Effector memory CD8-positive, alpha-beta T cell (primary cell): ENCODE measurements at regions not wholly inside any gene's neighbourhood (a gene's known extent, or its start where the extent isn't known, plus 50 kb on each side); places are given as distances from the start of the nearest gene placed in this dataset.

Experiments
- ATAC-seq: fragments of 150-1000 bp; cut with Tn5 transposase; replicated peaks from 2 replicates; pipeline ENCODE4 v1.10.0; 2021; ENCODE audit warnings: mild to moderate bottlenecking, moderate library complexity
- DNase-seq, 3 experiments: peaks; one replicate each; pipeline ENCODE4 v3.0.0; 2021
- H3K27ac Mint-ChIP-seq, 2 donors: one replicate each; pipeline ENCODE4 v1.8.0; 2022; ENCODE audit warnings: mild to moderate bottlenecking in 2 of 2, mixed read lengths in 2 of 2, moderate library complexity in 2 of 2
- H3K27me3 Mint-ChIP-seq, 2 donors: one replicate each; pipeline ENCODE4 v1.8.0; 2022; ENCODE audit warnings: mixed read lengths in 2 of 2
- H3K36me3 Mint-ChIP-seq: one replicate; pipeline ENCODE4 v1.8.0; 2022; ENCODE audit warnings: mild to moderate bottlenecking, moderate library complexity, mixed read lengths; ENCODE audit not compliant: insufficient read depth
- H3K4me1 Mint-ChIP-seq, 2 donors: one replicate each; pipeline ENCODE4 v1.8.0; 2022; ENCODE audit warnings: low read depth in 2 of 2, mixed read lengths in 2 of 2
- H3K4me3 Mint-ChIP-seq, 2 donors: one replicate each; pipeline ENCODE4 v1.8.0; 2022; ENCODE audit warnings: mild to moderate bottlenecking in 2 of 2, mixed read lengths in 2 of 2, moderate library complexity in 2 of 2
- H3K9me3 Mint-ChIP-seq, 2 donors: one replicate each; pipeline ENCODE4 v1.8.0; 2022; ENCODE audit warnings: mixed read lengths in 2 of 2

- ATAC-seq, result no peak
- no peaks in the 10 kb centered on the region for H3K4me1 Mint-ChIP-seq
- peaks cover 7 to 13% of the 10 kb centered on the region in 2 donors for H3K9me3 Mint-ChIP-seq
- peaks cover 3% of the 10 kb centered on the region for H3K36me3 Mint-ChIP-seq
- DNase-seq, result no peak
- no peaks in the 10 kb centered on the region for H3K27me3 Mint-ChIP-seq
- no peak overlapping the region for H3K4me3 Mint-ChIP-seq
- H3K27ac Mint-ChIP-seq, result no peak overlapping the region
Measured at GRCh38 chr5:29587832-29588231, 1605.7 kb upstream of the CDH6 start.

- no peaks in the 10 kb centered on the region for H3K27me3 Mint-ChIP-seq
- ATAC-seq (no peak), DNase-seq (no peak)
- H3K4me3 Mint-ChIP-seq, result no peak overlapping the region
- H3K27ac Mint-ChIP-seq, result no peak overlapping the region
- no peaks in the 10 kb centered on the region for H3K36me3 Mint-ChIP-seq
- peaks cover 8 to 12% of the 10 kb centered on the region in 2 donors for H3K9me3 Mint-ChIP-seq
- H3K4me1 Mint-ChIP-seq, result no peaks in the 10 kb centered on the region
Measured at GRCh38 chr5:29568028-29568427, 1625.5 kb upstream of the CDH6 start.

GRCh38 chr5:29561564-29561963 lies 1631.9 kb upstream of the CDH6 start:
- Mint-ChIP-seq H3K36me3 (no peaks in the 10 kb centered on the region), H3K4me3 (no peak overlapping the region), H3K9me3 (peaks cover 0 to 4% of the 10 kb centered on the region in 2 donors), H3K27me3 (no peaks in the 10 kb centered on the region), H3K4me1 (no peaks in the 10 kb centered on the region), H3K27ac (no peak overlapping the region)
- ATAC-seq, result no peak
- no peak for DNase-seq

GRCh38 chr5:29550523-29550922 lies 1643.0 kb upstream of the CDH6 start:
- no peak for ATAC-seq
- Mint-ChIP-seq H3K27me3 (no peaks in the 10 kb centered on the region), H3K36me3 (no peaks in the 10 kb centered on the region), H3K9me3 (peaks cover 13 to 14% of the 10 kb centered on the region in 2 donors), H3K4me1 (no peaks in the 10 kb centered on the region), H3K4me3 (no peak overlapping the region), H3K27ac (no peak overlapping the region)
- DNase-seq, result no peak

- no peaks in the 10 kb centered on the region for H3K36me3 Mint-ChIP-seq
- DNase-seq (no peak), ATAC-seq (no peak)
- no peak overlapping the region for H3K27ac Mint-ChIP-seq
- no peaks in the 10 kb centered on the region for H3K4me1 Mint-ChIP-seq
- H3K4me3 Mint-ChIP-seq, result no peak overlapping the region
- H3K27me3 Mint-ChIP-seq, result no peaks in the 10 kb centered on the region
- H3K9me3 Mint-ChIP-seq, result peaks cover 14 to 16% of the 10 kb centered on the region in 2 donors
Measured at GRCh38 chr5:29548262-29548661, 1645.2 kb upstream of the CDH6 start.

- no peak overlapping the region for H3K4me3 Mint-ChIP-seq
- ATAC-seq (no peak), DNase-seq (no peak)
- H3K27me3 Mint-ChIP-seq, result no peaks in the 10 kb centered on the region
- H3K9me3 Mint-ChIP-seq, result peaks cover 13 to 14% of the 10 kb centered on the region in 2 donors
- H3K27ac Mint-ChIP-seq, result no peak overlapping the region
- no peaks in the 10 kb centered on the region for H3K4me1 Mint-ChIP-seq
- H3K36me3 Mint-ChIP-seq, result no peaks in the 10 kb centered on the region
Measured at GRCh38 chr5:29547236-29547865, 1646.1 kb upstream of the CDH6 start.

GRCh38 chr5:29543501-29543900 lies 1650.0 kb upstream of the CDH6 start:
- Mint-ChIP-seq H3K4me1 (no peaks in the 10 kb centered on the region), H3K9me3 (peaks cover 15 to 23% of the 10 kb centered on the region in 2 donors), H3K4me3 (no peak overlapping the region), H3K36me3 (no peaks in the 10 kb centered on the region), H3K27me3 (no peaks in the 10 kb centered on the region), H3K27ac (no peak overlapping the region)
- no peak for ATAC-seq
- no peak for DNase-seq

GRCh38 chr5:29524227-29524626 lies 1669.3 kb upstream of the CDH6 start:
- Mint-ChIP-seq H3K4me3 (no peak overlapping the region), H3K9me3 (peaks cover 2 to 11% of the 10 kb centered on the region in 2 donors), H3K27me3 (no peaks in the 10 kb centered on the region), H3K4me1 (no peaks in the 10 kb centered on the region), H3K36me3 (no peaks in the 10 kb centered on the region), H3K27ac (no peak overlapping the region)
- ATAC-seq (no peak), DNase-seq (no peak)

GRCh38 chr5:29518176-29518575 lies 1675.3 kb upstream of the CDH6 start:
- no peak overlapping the region for H3K27ac Mint-ChIP-seq
- H3K4me3 Mint-ChIP-seq, result no peak overlapping the region
- H3K9me3 Mint-ChIP-seq, result peaks cover 2 to 7% of the 10 kb centered on the region in 2 donors
- no peaks in the 10 kb centered on the region for H3K36me3 Mint-ChIP-seq
- no peaks in the 10 kb centered on the region for H3K27me3 Mint-ChIP-seq
- no peak for DNase-seq
- ATAC-seq, result no peak
- no peaks in the 10 kb centered on the region for H3K4me1 Mint-ChIP-seq

- H3K4me3 Mint-ChIP-seq, result no peak overlapping the region
- no peak overlapping the region for H3K27ac Mint-ChIP-seq
- H3K27me3 Mint-ChIP-seq, result no peaks in the 10 kb centered on the region
- H3K36me3 Mint-ChIP-seq, result no peaks in the 10 kb centered on the region
- peaks cover 2 to 11% of the 10 kb centered on the region in 2 donors for H3K9me3 Mint-ChIP-seq
- ATAC-seq (no peak), DNase-seq (no peak)
- H3K4me1 Mint-ChIP-seq, result no peaks in the 10 kb centered on the region
Measured at GRCh38 chr5:29516224-29516623, 1677.3 kb upstream of the CDH6 start.

GRCh38 chr5:29508131-29508530 lies 1685.4 kb upstream of the CDH6 start:
- Mint-ChIP-seq H3K4me3 (no peak overlapping the region), H3K27me3 (no peaks in the 10 kb centered on the region), H3K4me1 (no peaks in the 10 kb centered on the region), H3K9me3 (peaks cover 9 to 31% of the 10 kb centered on the region in 2 donors), H3K36me3 (no peaks in the 10 kb centered on the region), H3K27ac (no peak overlapping the region)
- DNase-seq, result no peak
- ATAC-seq, result no peak

GRCh38 chr5:29504411-29504810 lies 1689.1 kb upstream of the CDH6 start:
- H3K4me3 Mint-ChIP-seq, result no peak overlapping the region
- H3K27ac Mint-ChIP-seq, result no peak overlapping the region
- no peaks in the 10 kb centered on the region for H3K36me3 Mint-ChIP-seq
- DNase-seq (no peak), ATAC-seq (no peak)
- H3K4me1 Mint-ChIP-seq, result no peaks in the 10 kb centered on the region
- no peaks in the 10 kb centered on the region for H3K27me3 Mint-ChIP-seq
- peaks cover 8 to 17% of the 10 kb centered on the region in 2 donors for H3K9me3 Mint-ChIP-seq

- Mint-ChIP-seq H3K9me3 (peaks cover 15 to 18% of the 10 kb centered on the region in 2 donors), H3K36me3 (no peaks in the 10 kb centered on the region), H3K4me1 (no peaks in the 10 kb centered on the region), H3K27me3 (no peaks in the 10 kb centered on the region), H3K4me3 (no peak overlapping the region), H3K27ac (no peak overlapping the region)
- DNase-seq, result no peak
- no peak for ATAC-seq
Measured at GRCh38 chr5:29498860-29499259, 1694.6 kb upstream of the CDH6 start.

GRCh38 chr5:29498412-29498811 lies 1695.1 kb upstream of the CDH6 start:
- no peaks in the 10 kb centered on the region for H3K36me3 Mint-ChIP-seq
- no peaks in the 10 kb centered on the region for H3K27me3 Mint-ChIP-seq
- H3K27ac Mint-ChIP-seq, result no peak overlapping the region
- no peak for DNase-seq
- no peak for ATAC-seq
- no peaks in the 10 kb centered on the region for H3K4me1 Mint-ChIP-seq
- H3K9me3 Mint-ChIP-seq, result peaks cover 13 to 18% of the 10 kb centered on the region in 2 donors
- H3K4me3 Mint-ChIP-seq, result no peak overlapping the region

- ATAC-seq (no peak), DNase-seq (no peak)
- Mint-ChIP-seq H3K27me3 (no peaks in the 10 kb centered on the region), H3K4me1 (no peaks in the 10 kb centered on the region), H3K9me3 (peaks cover 12 to 19% of the 10 kb centered on the region in 2 donors), H3K36me3 (no peaks in the 10 kb centered on the region), H3K4me3 (no peak overlapping the region), H3K27ac (no peak overlapping the region)
Measured at GRCh38 chr5:29485333-29485732, 1708.2 kb upstream of the CDH6 start.
